ENCODE measurements at regions not wholly inside any gene's neighbourhood (a gene's known extent, or its start where the extent isn't known, plus 50 kb on each side); places are given as distances from the start of the nearest gene placed in this dataset.

DNA sequence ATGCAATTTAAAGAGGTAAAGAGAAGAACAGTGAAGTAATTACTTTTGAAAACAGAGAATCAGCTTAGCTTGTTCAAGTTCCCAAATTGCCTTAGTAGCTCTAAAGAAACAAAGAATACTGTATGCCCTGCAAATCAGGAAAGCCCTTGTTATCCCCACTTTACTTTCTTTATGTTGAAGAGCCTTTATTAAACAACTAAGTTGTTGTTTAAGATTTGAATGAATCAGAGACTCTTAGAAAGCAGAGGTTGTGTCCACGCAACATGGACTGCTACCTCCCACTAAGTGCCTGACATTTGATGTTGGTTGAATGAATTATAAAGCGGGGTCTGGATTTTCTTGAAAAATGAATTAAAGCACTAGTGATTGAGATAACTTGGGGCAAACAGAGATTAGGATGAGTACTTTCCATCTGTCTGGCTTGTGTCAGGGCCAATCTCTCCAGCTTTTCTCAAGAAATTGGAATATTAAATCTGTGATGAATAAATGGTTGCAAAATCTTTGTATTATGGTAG, 214.7 kb downstream of the POSTN start:
- TF ChIP-seq ZNF792 (tag by site-specific recombination; IDR thresholded peaks at IDR 0.05) (no peak), KLF1 (tag by site-specific recombination; IDR thresholded peaks at IDR 0.05) (no peak), ZEB2 (tag by site-specific recombination; IDR thresholded peaks at IDR 0.05) (no peak), HOXD13 (CRISPR knock-in tag; IDR thresholded peaks at IDR 0.05; ENCODE audit: borderline replicate concordance) (no peak), PBX3 (CRISPR knock-in tag; IDR thresholded peaks at IDR 0.05) (no peak), ZNF324 (tag by site-specific recombination; IDR thresholded peaks at IDR 0.05) (no peak), ZNF266 (tag by site-specific recombination; IDR thresholded peaks at IDR 0.05; ENCODE audit: low read depth) (no peak), ZNF391 (tag by site-specific recombination; IDR thresholded peaks at IDR 0.05; ENCODE audit: borderline replicate concordance, low read depth) (no peak), ZNF148 (tag by site-specific recombination; IDR thresholded peaks at IDR 0.05; ENCODE audit: borderline replicate concordance) (no peak), ZNF658 (tag by site-specific recombination; IDR thresholded peaks at IDR 0.05) (no peak), ZNF175 (tag by site-specific recombination; IDR thresholded peaks at IDR 0.05) (no peak), KLF8 (tag by site-specific recombination; IDR thresholded peaks at IDR 0.05) (no peak), ZNF169 (tag by site-specific recombination; IDR thresholded peaks at IDR 0.05) (no peak), HOXA7 (CRISPR knock-in tag; IDR thresholded peaks at IDR 0.05; ENCODE audit: borderline replicate concordance) (no peak), ZNF394 (tag by site-specific recombination; IDR thresholded peaks at IDR 0.05; ENCODE audit: borderline replicate concordance) (no peak)
- TF ChIP-seq, protein P1, sequence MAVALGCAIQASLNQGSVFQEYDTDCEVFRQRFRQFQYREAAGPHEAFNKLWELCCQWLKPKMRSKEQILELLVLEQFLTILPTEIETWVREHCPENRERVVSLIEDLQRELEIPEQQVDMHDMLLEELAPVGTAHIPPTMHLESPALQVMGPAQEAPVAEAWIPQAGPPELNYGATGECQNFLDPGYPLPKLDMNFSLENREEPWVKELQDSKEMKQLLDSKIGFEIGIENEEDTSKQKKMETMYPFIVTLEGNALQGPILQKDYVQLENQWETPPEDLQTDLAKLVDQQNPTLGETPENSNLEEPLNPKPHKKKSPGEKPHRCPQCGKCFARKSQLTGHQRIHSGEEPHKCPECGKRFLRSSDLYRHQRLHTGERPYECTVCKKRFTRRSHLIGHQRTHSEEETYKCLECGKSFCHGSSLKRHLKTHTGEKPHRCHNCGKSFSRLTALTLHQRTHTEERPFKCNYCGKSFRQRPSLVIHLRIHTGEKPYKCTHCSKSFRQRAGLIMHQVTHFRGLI (tag by site-specific recombination; IDR thresholded peaks at IDR 0.05), result no peak
- TF ChIP-seq, protein P2, sequence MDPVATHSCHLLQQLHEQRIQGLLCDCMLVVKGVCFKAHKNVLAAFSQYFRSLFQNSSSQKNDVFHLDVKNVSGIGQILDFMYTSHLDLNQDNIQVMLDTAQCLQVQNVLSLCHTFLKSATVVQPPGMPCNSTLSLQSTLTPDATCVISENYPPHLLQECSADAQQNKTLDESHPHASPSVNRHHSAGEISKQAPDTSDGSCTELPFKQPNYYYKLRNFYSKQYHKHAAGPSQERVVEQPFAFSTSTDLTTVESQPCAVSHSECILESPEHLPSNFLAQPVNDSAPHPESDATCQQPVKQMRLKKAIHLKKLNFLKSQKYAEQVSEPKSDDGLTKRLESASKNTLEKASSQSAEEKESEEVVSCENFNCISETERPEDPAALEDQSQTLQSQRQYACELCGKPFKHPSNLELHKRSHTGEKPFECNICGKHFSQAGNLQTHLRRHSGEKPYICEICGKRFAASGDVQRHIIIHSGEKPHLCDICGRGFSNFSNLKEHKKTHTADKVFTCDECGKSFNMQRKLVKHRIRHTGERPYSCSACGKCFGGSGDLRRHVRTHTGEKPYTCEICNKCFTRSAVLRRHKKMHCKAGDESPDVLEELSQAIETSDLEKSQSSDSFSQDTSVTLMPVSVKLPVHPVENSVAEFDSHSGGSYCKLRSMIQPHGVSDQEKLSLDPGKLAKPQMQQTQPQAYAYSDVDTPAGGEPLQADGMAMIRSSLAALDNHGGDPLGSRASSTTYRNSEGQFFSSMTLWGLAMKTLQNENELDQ (tag by site-specific recombination; IDR thresholded peaks at IDR 0.05; ENCODE audit: low read depth), result no peak
- TF ChIP-seq, protein P3, sequence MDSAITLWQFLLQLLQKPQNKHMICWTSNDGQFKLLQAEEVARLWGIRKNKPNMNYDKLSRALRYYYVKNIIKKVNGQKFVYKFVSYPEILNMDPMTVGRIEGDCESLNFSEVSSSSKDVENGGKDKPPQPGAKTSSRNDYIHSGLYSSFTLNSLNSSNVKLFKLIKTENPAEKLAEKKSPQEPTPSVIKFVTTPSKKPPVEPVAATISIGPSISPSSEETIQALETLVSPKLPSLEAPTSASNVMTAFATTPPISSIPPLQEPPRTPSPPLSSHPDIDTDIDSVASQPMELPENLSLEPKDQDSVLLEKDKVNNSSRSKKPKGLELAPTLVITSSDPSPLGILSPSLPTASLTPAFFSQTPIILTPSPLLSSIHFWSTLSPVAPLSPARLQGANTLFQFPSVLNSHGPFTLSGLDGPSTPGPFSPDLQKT (IDR thresholded peaks at IDR 0.05; ENCODE audit: borderline replicate concordance, low read depth, low read length), result no peak
- TF ChIP-seq, protein P4, sequence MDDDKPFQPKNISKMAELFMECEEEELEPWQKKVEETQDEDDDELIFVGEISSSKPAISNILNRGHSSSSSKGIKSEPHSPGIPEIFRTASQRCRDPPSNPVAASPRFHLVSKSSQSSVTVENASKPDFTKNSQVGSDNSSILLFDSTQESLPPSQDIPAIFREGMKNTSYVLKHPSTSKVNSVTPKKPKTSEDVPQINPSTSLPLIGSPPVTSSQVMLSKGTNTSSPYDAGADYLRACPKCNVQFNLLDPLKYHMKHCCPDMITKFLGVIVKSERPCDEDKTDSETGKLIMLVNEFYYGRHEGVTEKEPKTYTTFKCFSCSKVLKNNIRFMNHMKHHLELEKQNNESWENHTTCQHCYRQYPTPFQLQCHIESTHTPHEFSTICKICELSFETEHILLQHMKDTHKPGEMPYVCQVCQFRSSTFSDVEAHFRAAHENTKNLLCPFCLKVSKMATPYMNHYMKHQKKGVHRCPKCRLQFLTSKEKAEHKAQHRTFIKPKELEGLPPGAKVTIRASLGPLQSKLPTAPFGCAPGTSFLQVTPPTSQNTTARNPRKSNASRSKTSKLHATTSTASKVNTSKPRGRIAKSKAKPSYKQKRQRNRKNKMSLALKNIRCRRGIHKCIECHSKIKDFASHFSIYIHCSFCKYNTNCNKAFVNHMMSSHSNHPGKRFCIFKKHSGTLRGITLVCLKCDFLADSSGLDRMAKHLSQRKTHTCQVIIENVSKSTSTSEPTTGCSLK (tag by site-specific recombination; IDR thresholded peaks at IDR 0.05), result no peak
- Histone ChIP-seq H3K36me3 (ENCODE audit: control insufficient read depth in 2 of 2, insufficient read depth in 1 of 2, low read length in 2 of 2) (no peaks in the 10 kb centered on the region), H3K9me3 (ENCODE audit: control insufficient read depth, insufficient read depth, low read depth, low read length) (no peaks in the 10 kb centered on the region), H3K27ac (ENCODE audit: extremely low read depth, low read depth, low read length) (no peak overlapping the region), H3K4me3 (ENCODE audit: low read depth, low read length) (no peak overlapping the region), H3K4me1 (ENCODE audit: control insufficient read depth, insufficient read depth, low read length) (no peaks in the 10 kb centered on the region)
- ChIA-PET CTCF (interaction anchor here (0.7 kb wide), 1 partner anchor 71 kb away, joined by 3 read pairs; no protein-coding TSS in a partner anchor), POLR2A (interaction anchor here (0.6 kb wide), 1 partner anchor 79 kb away, joined by 3 read pairs; no protein-coding TSS in a partner anchor)

All from HEK293 (cell line).